ENCODE measurements at regions not wholly inside any gene's neighbourhood (a gene's known extent, or its start where the extent isn't known, plus 50 kb on each side); places are given as distances from the start of the nearest gene placed in this dataset.

DNA sequence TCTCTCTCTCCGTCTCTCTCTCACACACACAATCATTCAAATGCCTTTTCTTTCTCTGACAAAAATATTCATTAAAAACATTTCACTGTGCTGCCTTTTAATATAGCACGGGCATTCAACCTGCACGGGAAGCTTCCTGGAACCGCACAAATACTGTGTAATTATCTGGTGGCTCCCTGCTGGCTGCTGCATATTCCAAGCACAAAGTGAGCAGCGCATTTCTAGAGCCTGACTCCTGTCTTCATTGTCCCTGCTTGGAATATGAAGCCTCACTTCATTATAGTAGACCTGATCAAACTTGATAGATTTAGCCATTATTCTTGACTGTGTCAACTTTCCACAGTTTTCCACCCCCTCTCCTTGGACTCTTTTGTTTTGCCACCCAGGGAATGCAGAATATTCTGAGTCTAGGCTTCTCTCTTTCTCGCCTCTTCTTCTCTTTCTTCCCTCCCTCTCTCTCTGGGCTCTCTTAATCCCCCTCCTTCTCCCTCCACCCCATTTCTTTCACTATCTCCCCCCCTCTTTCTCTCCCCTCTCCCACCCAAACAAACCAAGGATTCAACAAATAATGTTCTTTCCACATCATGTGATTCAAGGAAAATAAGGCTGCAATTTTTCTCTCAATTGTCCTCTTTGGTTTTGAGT is 672.1 kb upstream of the FANCL start:
- no peak for DNase-seq (ENCODE audit: low read depth)
- no peak overlapping the region for H3K4me3 ChIP-seq (ENCODE audit: low read length)
- TF ChIP-seq, protein P1, sequence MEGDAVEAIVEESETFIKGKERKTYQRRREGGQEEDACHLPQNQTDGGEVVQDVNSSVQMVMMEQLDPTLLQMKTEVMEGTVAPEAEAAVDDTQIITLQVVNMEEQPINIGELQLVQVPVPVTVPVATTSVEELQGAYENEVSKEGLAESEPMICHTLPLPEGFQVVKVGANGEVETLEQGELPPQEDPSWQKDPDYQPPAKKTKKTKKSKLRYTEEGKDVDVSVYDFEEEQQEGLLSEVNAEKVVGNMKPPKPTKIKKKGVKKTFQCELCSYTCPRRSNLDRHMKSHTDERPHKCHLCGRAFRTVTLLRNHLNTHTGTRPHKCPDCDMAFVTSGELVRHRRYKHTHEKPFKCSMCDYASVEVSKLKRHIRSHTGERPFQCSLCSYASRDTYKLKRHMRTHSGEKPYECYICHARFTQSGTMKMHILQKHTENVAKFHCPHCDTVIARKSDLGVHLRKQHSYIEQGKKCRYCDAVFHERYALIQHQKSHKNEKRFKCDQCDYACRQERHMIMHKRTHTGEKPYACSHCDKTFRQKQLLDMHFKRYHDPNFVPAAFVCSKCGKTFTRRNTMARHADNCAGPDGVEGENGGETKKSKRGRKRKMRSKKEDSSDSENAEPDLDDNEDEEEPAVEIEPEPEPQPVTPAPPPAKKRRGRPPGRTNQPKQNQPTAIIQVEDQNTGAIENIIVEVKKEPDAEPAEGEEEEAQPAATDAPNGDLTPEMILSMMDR (conservative IDR thresholded peaks at IDR 0.05; ENCODE audit: low read depth, low read length): no peak

DNA sequence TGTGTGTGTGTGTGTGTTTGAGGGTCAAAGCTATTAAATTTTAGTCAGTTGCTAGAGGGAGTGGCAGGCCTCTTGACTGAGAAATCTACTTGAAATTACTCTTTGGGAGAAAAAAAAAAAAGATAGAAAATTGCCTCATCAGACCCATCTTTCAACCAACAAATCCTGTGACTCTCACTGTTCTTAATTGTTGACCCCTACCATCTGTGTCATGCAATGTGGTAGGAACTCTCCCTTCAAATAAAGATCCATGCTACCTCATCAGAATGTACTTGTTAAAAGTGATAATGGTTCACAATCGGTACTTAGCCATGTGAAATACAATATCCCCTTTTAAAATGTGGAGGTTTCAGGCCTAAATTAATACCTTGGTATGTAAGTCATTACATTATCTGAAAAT is 670.8 kb upstream of the FANCL start:
- no peak overlapping the region for H3K4me3 ChIP-seq (ENCODE audit: low read length)
- DNase-seq (ENCODE audit: low read depth): no peak
- TF ChIP-seq, protein P1 (conservative IDR thresholded peaks at IDR 0.05; ENCODE audit: low read depth, low read length): no peak

DNA sequence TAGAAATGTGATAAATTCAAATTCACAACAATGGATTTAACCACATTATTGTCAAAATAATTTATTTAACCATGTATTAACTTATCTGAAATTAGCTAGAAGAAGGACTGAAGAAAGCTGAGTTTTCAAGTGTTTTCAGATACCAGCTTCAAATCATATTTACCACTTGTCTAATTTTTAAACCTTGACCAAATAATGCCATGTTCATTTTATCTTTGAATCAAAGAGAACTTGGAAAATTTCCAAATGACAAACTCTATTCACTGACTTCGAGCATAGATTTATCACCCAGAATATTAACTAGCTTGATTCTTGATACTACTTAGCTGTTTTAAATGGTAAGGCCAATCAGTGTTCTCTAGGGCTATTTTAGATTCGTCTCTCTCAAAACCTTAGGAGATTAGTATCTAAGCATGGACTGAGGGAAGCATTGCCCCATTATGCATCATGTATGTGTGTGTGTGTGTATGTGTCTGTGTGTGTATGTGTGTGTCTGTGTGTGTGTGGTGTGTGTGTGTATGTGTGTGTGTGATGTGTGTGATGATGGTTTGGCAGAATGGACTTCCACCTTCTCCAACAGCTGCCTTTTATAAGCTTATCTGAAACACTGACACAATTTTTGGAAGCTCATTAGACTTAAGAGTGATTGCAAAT is 667.5 kb upstream of the FANCL start:
- no peak overlapping the region for H3K4me3 ChIP-seq (ENCODE audit: low read length)
- TF ChIP-seq, protein P1 (conservative IDR thresholded peaks at IDR 0.05; ENCODE audit: low read depth, low read length): no peak
- no peak for DNase-seq (ENCODE audit: low read depth)

DNA sequence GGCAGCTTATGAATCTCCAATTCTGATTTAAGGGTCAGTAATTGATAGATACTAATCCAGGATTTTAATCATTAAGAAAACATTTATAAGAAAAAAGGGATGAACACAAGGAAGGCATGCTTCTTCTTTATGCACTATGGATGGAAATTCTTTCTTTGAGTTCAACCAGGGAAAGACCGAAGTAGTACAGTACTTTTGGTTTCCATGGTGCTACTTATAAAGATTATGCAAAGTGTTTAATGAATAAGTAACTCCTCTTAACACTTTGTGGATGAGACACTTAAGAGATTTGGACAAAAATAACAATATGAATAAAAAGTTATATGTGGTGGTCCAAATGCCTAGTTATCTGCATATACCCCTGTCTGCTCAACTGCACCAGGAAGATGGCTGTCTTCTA is 666.5 kb upstream of the FANCL start:
- DNase-seq (ENCODE audit: low read depth): no peak
- H3K4me3 ChIP-seq (ENCODE audit: low read length): no peak overlapping the region
- TF ChIP-seq, protein P1 (conservative IDR thresholded peaks at IDR 0.05; ENCODE audit: low read depth, low read length): no peak

DNA sequence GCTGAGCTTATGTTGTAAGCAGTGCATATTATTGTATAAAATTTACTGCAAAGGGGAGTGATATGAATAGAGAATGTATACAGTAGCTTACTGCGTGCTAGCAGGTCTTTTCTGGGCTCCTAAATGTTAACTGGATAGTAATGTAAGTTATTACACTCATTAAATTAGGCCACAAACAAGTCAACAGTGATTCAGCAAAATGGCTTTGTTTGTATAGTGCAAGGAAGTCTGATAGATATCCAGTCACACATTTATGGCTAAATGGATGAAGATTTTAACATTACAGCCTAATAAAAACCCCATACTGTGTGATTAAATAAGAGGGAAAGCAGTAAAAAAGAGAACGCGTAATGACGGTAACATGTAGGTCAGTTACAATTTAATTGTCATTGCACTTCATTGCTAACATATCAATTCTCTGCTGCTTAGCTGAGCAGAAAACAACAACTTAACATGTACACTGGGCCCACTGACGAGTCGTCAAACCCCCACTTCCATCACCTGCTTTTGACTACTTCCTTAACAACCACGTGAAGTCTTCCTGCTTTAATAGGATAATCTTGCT is 665.0 kb upstream of the FANCL start:
- DNase-seq (ENCODE audit: low read depth): no peak
- no peak overlapping the region for H3K4me3 ChIP-seq (ENCODE audit: low read length)
- TF ChIP-seq, protein P1 (conservative IDR thresholded peaks at IDR 0.05; ENCODE audit: low read depth, low read length): no peak

DNA sequence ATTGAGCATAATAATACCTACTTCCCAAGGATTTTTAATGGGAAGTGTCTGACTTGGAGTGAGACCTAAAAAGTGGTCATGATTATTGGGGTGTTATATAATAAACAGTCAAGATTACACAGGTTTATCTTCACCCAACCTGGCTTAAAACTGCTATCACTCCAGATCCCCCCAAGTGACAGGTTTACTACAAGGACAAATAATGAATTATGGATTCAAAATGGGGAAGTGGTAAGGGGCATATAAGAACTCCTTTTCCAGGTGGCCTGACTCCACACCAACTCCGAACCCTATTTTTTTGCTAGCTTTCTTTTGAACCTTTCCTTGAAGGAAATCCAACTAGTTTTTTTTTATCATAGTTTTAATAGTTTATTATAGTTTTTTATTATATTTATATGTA is 663.0 kb upstream of the FANCL start:
- TF ChIP-seq, protein P1 (conservative IDR thresholded peaks at IDR 0.05; ENCODE audit: low read depth, low read length): no peak
- H3K4me3 ChIP-seq (ENCODE audit: low read length): no peak overlapping the region
- DNase-seq (ENCODE audit: low read depth): no peak

DNA sequence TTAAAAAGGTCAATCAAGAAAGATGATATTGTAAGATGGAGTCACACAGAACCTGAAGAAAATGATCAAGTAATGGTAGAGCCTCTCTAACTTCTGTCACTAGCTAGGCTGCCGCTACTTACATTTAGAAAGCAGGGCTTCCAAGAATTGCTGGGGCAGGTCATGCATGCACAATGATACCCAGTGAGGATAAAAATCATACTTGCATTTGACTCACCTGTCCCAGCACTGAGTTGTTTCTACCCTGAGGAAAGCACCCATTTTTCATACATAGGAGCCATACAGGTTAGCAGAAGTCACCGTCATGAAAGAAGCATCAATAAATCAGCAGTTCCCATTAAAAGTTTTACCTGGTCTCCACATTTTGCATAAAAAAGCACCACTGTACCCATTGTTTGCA is 662.3 kb upstream of the FANCL start:
- H3K4me3 ChIP-seq (ENCODE audit: low read length): no peak overlapping the region
- DNase-seq (ENCODE audit: low read depth): no peak
- TF ChIP-seq, protein P1 (conservative IDR thresholded peaks at IDR 0.05; ENCODE audit: low read depth, low read length): no peak

Data from retinal pigment epithelial cell (primary cell).